K562 (cell line): ENCODE measurements at regions not wholly inside any gene's neighbourhood (a gene's known extent, or its start where the extent isn't known, plus 50 kb on each side); places are given as distances from the start of the nearest gene placed in this dataset.

ENCODE experiments used
- BRCA1 ChIP-seq, 2 experiments: fragments of 450-650 bp in 1 of 2; sonication (generic) in 1 of 2; formaldehyde crosslinking in 1 of 2; IDR thresholded peaks; 2 replicates each; pipeline versions ENCODE4 v1.5.0 to v1.6.1; 2017 to 2020; ENCODE audit warnings: mild to moderate bottlenecking in 1 of 2, missing genetic modification reagents in 1 of 2
- PHB2 ChIP-seq: fragments of 450-650 bp; IDR thresholded peaks from 2 replicates; pipeline ENCODE4 v1.6.1; 2017; ENCODE audit warnings: low read depth
- TAF1 ChIP-seq: IDR thresholded peaks from 2 replicates; pipeline ENCODE4 v1.6.1; 2011; ENCODE audit warnings: mild to moderate bottlenecking, low read length, moderate library complexity; ENCODE audit not compliant: insufficient read depth, control insufficient read depth, severe bottlenecking; ENCODE audit errors: extremely low read depth
- ZNF121 ChIP-seq: sonication (generic); formaldehyde crosslinking; conservative IDR thresholded peaks from 2 replicates; pipeline ENCODE4 v1.8.0; 2022; ENCODE audit warnings: missing genetic modification reagents
- TF ChIP-seq, protein P1 (sequence below), 2 experiments: fragments of 200-800 bp in 1 of 2; sonication (Bioruptor generic) in 1 of 2; sonication (generic) in 1 of 2; formaldehyde crosslinking in 1 of 2; IDR thresholded peaks in 1 of 2; conservative IDR thresholded peaks in 1 of 2; 2 replicates each; pipeline versions ENCODE4 v1.5.0 to v1.6.1; 2016 to 2020; ENCODE audit warnings: missing compliant biosample characterization in 1 of 2, missing genetic modification characterization in 1 of 2, missing genetic modification reagents in 1 of 2
- TF ChIP-seq, protein P2 (sequence below), 3 experiments: IDR thresholded peaks in 2 of 3; conservative IDR thresholded peaks in 1 of 3; 2 replicates each; pipeline ENCODE4 v1.5.1; 2011 to 2012; ENCODE audit warnings: low read length in 3 of 3, mild to moderate bottlenecking in 3 of 3, control low read depth in 2 of 3, improper control_type of control experiment in 1 of 3, inconsistent platforms in 1 of 3, low read depth in 1 of 3, mixed read lengths in 1 of 3, moderate library complexity in 1 of 3; ENCODE audit not compliant: insufficient read depth in 2 of 3

DNA sequence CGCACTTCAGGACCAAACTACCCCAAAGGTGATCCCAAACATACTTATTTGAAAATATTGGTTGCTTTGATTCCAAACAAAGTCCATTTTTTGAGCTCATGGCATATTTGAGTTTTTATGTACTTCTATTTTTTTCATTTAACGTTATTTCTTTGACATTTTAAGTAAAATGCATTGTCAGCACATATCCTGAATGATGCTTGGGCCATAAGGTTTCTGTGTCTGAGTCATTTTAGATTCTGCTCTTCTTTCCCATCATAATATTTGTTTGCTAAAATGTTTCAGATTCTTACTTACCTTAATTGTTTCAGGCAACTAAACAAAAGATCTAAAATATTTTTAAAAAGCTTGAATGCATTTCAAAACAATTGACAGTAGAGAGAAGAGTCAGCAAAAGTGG, 998.2 kb downstream of the REEP3 start:
- no peak for TF ChIP-seq PHB2
- no peak for TF ChIP-seq BRCA1 (IDR thresholded peaks at IDR 0.05)
- TF ChIP-seq BRCA1 (CRISPR knock-in tag; IDR thresholded peaks at IDR 0.05): no peak
- TF ChIP-seq, protein P1, sequence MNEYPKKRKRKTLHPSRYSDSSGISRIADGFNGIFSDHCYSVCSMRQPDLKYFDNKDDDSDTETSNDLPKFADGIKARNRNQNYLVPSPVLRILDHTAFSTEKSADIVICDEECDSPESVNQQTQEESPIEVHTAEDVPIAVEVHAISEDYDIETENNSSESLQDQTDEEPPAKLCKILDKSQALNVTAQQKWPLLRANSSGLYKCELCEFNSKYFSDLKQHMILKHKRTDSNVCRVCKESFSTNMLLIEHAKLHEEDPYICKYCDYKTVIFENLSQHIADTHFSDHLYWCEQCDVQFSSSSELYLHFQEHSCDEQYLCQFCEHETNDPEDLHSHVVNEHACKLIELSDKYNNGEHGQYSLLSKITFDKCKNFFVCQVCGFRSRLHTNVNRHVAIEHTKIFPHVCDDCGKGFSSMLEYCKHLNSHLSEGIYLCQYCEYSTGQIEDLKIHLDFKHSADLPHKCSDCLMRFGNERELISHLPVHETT (CRISPR knock-in tag; conservative IDR thresholded peaks at IDR 0.05 in 1 of 2, IDR thresholded peaks at IDR 0.05 in 1 of 2): no peak
- TF ChIP-seq, protein P2, sequence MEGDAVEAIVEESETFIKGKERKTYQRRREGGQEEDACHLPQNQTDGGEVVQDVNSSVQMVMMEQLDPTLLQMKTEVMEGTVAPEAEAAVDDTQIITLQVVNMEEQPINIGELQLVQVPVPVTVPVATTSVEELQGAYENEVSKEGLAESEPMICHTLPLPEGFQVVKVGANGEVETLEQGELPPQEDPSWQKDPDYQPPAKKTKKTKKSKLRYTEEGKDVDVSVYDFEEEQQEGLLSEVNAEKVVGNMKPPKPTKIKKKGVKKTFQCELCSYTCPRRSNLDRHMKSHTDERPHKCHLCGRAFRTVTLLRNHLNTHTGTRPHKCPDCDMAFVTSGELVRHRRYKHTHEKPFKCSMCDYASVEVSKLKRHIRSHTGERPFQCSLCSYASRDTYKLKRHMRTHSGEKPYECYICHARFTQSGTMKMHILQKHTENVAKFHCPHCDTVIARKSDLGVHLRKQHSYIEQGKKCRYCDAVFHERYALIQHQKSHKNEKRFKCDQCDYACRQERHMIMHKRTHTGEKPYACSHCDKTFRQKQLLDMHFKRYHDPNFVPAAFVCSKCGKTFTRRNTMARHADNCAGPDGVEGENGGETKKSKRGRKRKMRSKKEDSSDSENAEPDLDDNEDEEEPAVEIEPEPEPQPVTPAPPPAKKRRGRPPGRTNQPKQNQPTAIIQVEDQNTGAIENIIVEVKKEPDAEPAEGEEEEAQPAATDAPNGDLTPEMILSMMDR (IDR thresholded peaks at IDR 0.05 in 2 of 3, conservative IDR thresholded peaks at IDR 0.05 in 1 of 3; ENCODE audit: insufficient read depth in 2 of 3, low read depth in 1 of 3, low read length in 3 of 3): no peak
- no peak for TF ChIP-seq ZNF121
- no peak for TF ChIP-seq TAF1
